Natural killer cell (primary cell): ENCODE measurements at regions not wholly inside any gene's neighbourhood (a gene's known extent, or its start where the extent isn't known, plus 50 kb on each side); places are given as distances from the start of the nearest gene placed in this dataset.

Experiments used
- ATAC-seq, 3 donors: fragments of 150-1000 bp in 2 of 3; fragments of 200-7000 bp in 1 of 3; cut with Tn5 transposase; 1 replicate in 1 of 3; 2 replicates in 2 of 3; pipeline ENCODE4 v1.10.0; 2021; ENCODE audit warnings: mild to moderate bottlenecking in 2 of 3, moderate library complexity in 2 of 3
- DNase-seq, 2 donors: peaks; one replicate each; pipeline versions ENCODE4 v3.0.0 to v3.0.0-alpha.2; 2013 to 2021; ENCODE audit warnings: mixed read lengths in 1 of 2
- H3K27ac ChIP-seq: one replicate; pipeline ENCODE4 v1.5.1; 2013; ENCODE audit warnings: mild to moderate bottlenecking, low read length
- H3K27me3 ChIP-seq: one replicate; pipeline ENCODE4 v1.6.1; 2013; ENCODE audit warnings: low read length; ENCODE audit not compliant: control insufficient read depth, insufficient read depth
- H3K36me3 ChIP-seq: one replicate; pipeline ENCODE4 v1.6.1; 2013; ENCODE audit warnings: low read length; ENCODE audit not compliant: control insufficient read depth, insufficient read depth
- H3K4me1 ChIP-seq: one replicate; pipeline ENCODE4 v1.6.1; 2013; ENCODE audit warnings: low read length; ENCODE audit not compliant: control insufficient read depth, insufficient read depth
- H3K4me3 ChIP-seq: one replicate; pipeline ENCODE4 v1.5.1; 2013; ENCODE audit warnings: low read length
- H3K9me3 ChIP-seq: one replicate; pipeline ENCODE4 v1.6.1; 2013; ENCODE audit warnings: low read length; ENCODE audit not compliant: control insufficient read depth, insufficient read depth
- H3K27ac Mint-ChIP-seq, 2 donors: one replicate each; pipeline ENCODE4 v1.8.0; 2022; ENCODE audit warnings: mild to moderate bottlenecking in 2 of 2, mixed read lengths in 2 of 2, moderate library complexity in 1 of 2
- H3K27me3 Mint-ChIP-seq, 2 donors: one replicate each; pipeline ENCODE4 v1.8.0; 2022; ENCODE audit warnings: low read depth in 2 of 2, mixed read lengths in 2 of 2
- H3K36me3 Mint-ChIP-seq: one replicate; pipeline ENCODE4 v1.8.0; 2022; ENCODE audit warnings: mixed read lengths
- H3K4me1 Mint-ChIP-seq, 2 donors: one replicate each; pipeline ENCODE4 v1.8.0; 2022; ENCODE audit warnings: mixed read lengths in 2 of 2
- H3K4me3 Mint-ChIP-seq: one replicate; pipeline ENCODE4 v1.8.0; 2022; ENCODE audit warnings: mild to moderate bottlenecking, moderate library complexity, mixed read lengths
- H3K9me3 Mint-ChIP-seq, 2 donors: one replicate each; pipeline ENCODE4 v1.8.0; 2022; ENCODE audit warnings: mixed read lengths in 2 of 2
- CTCF ChIP-seq: fragments of 200-600 bp; IDR thresholded peaks from one replicate; pipeline ENCODE4 v1.8.0; 2022; ENCODE audit warnings: antibody characterized with exemption
- WGBS: methylation state at CpG from one replicate; pipeline ENCODE4 v1.1.7; 2013; ENCODE audit warnings: missing lambda C conversion rate; ENCODE audit not compliant: insufficient coverage; 5-methylcytosine and 5-hydroxymethylcytosine counted together
- intact Hi-C: fragments of 100-400 bp; cut with micrococcal nuclease; formaldehyde crosslinking; loops from one replicate; pipeline ENCODE4 v1.14.2; 2022

- intact Hi-C loops, result no loop called here
- Mint-ChIP-seq H3K4me3 (no peak overlapping the region), H3K4me1 (no peaks in the 10 kb centered on the region), H3K9me3 (no peaks in the 10 kb centered on the region), H3K36me3 (no peaks in the 10 kb centered on the region), H3K27ac (no peak overlapping the region), H3K27me3 (peaks cover 0 to 10% of the 10 kb centered on the region in 2 donors)
- no peak overlapping the region for H3K27ac ChIP-seq
- TF ChIP-seq CTCF, result no peak
- WGBS, result 78% methylated on average over 9 of the region's 10 CpGs
- H3K4me1 ChIP-seq, result no peaks in the 10 kb centered on the region
- ATAC-seq, result no peak
- no peak overlapping the region for H3K4me3 ChIP-seq
- H3K36me3 ChIP-seq, result no peaks in the 10 kb centered on the region
- no peaks in the 10 kb centered on the region for H3K9me3 ChIP-seq
- H3K27me3 ChIP-seq, result no peaks in the 10 kb centered on the region
- no peak for DNase-seq
These were observed 115.7 kb upstream of the LINGO1 start for GRCh38 chr15:77748078-77749064.

- intact Hi-C loops, result no loop called here
- WGBS, result 62% methylated on average over 10 of the region's 14 CpGs
- no peak overlapping the region for H3K4me3 Mint-ChIP-seq
- no peaks in the 10 kb centered on the region for H3K36me3 Mint-ChIP-seq
- H3K27ac ChIP-seq, result no peak overlapping the region
- H3K27me3 ChIP-seq, result no peaks in the 10 kb centered on the region
- no peak overlapping the region for H3K4me3 ChIP-seq
- no peaks in the 10 kb centered on the region for H3K9me3 Mint-ChIP-seq
- no peak for TF ChIP-seq CTCF
- no peak for ATAC-seq
- no peaks in the 10 kb centered on the region for H3K36me3 ChIP-seq
- no peaks in the 10 kb centered on the region for H3K4me1 ChIP-seq
- no peak for DNase-seq
- no peaks in the 10 kb centered on the region for H3K4me1 Mint-ChIP-seq
- H3K9me3 ChIP-seq, result no peaks in the 10 kb centered on the region
- H3K27me3 Mint-ChIP-seq, result peaks cover 0 to 5% of the 10 kb centered on the region in 2 donors
- H3K27ac Mint-ChIP-seq, result no peak overlapping the region
These were observed 114.7 kb upstream of the LINGO1 start for GRCh38 chr15:77747175-77748077.

- whole genome bisulfite sequencing, result 70% methylated on average over 6 of the region's 6 CpGs
- Histone ChIP-seq H3K27me3 (no peaks in the 10 kb centered on the region), H3K4me1 (no peaks in the 10 kb centered on the region), H3K27ac (no peak overlapping the region), H3K9me3 (no peaks in the 10 kb centered on the region), H3K36me3 (no peaks in the 10 kb centered on the region), H3K4me3 (no peak overlapping the region)
- Mint-ChIP-seq H3K9me3 (no peaks in the 10 kb centered on the region), H3K27me3 (peaks cover 0 to 5% of the 10 kb centered on the region in 2 donors), H3K36me3 (no peaks in the 10 kb centered on the region), H3K27ac (no peak overlapping the region), H3K4me3 (no peak overlapping the region), H3K4me1 (no peaks in the 10 kb centered on the region)
- intact Hi-C loops, result no loop called here
- no peak for TF ChIP-seq CTCF
- ATAC-seq (no peak), DNase-seq (no peak)
These were observed 113.8 kb upstream of the LINGO1 start for GRCh38 chr15:77746254-77747174.
